Breast epithelium (tissue), 3 donors: ENCODE measurements at regions not wholly inside any gene's neighbourhood (a gene's known extent, or its start where the extent isn't known, plus 50 kb on each side); places are given as distances from the start of the nearest gene placed in this dataset.

Source experiments
- CTCF ChIP-seq, 3 donors: fragments of 450-650 bp; IDR thresholded peaks; one replicate each; pipeline ENCODE4 v1.5.1; 2016 to 2017; ENCODE audit warnings: antibody characterized with exemption in 3 of 3, mild to moderate bottlenecking in 3 of 3, moderate library complexity in 3 of 3
- POLR2A ChIP-seq: fragments of 450-650 bp; IDR thresholded peaks from one replicate; pipeline ENCODE4 v1.6.1; 2016; ENCODE audit warnings: antibody characterized with exemption, mild to moderate bottlenecking, moderate library complexity

- no peak for TF ChIP-seq CTCF (IDR thresholded peaks at IDR 0.05)
- TF ChIP-seq POLR2A, result no peak
Measured at GRCh38 chr6:120869397-120869796, 464.9 kb downstream of the TBC1D32 start.
